Tibial nerve (tissue), 4 donors: ENCODE measurements at regions not wholly inside any gene's neighbourhood (a gene's known extent, or its start where the extent isn't known, plus 50 kb on each side); places are given as distances from the start of the nearest gene placed in this dataset.

Experiments
- CTCF ChIP-seq, 5 experiments: fragments of 200-600 bp in 3 of 5; fragments of 450-650 bp in 2 of 5; sonication (generic) in 3 of 5; IDR thresholded peaks; one replicate each; pipeline ENCODE4 v1.5.1; 2016 to 2019; ENCODE audit warnings: antibody characterized with exemption in 5 of 5, mild to moderate bottlenecking in 3 of 5, moderate library complexity in 2 of 5
- EP300 ChIP-seq, 2 donors: sonication (generic); formaldehyde crosslinking; IDR thresholded peaks; one replicate each; pipeline ENCODE4 v1.6.1; 2017; ENCODE audit warnings: antibody characterized with exemption in 2 of 2, mild to moderate bottlenecking in 1 of 2
- POLR2A ChIP-seq, 2 donors: fragments of 450-650 bp; IDR thresholded peaks; one replicate each; pipeline ENCODE4 v1.6.1; 2017; ENCODE audit warnings: antibody characterized with exemption in 2 of 2, mild to moderate bottlenecking in 2 of 2, moderate library complexity in 2 of 2

DNA sequence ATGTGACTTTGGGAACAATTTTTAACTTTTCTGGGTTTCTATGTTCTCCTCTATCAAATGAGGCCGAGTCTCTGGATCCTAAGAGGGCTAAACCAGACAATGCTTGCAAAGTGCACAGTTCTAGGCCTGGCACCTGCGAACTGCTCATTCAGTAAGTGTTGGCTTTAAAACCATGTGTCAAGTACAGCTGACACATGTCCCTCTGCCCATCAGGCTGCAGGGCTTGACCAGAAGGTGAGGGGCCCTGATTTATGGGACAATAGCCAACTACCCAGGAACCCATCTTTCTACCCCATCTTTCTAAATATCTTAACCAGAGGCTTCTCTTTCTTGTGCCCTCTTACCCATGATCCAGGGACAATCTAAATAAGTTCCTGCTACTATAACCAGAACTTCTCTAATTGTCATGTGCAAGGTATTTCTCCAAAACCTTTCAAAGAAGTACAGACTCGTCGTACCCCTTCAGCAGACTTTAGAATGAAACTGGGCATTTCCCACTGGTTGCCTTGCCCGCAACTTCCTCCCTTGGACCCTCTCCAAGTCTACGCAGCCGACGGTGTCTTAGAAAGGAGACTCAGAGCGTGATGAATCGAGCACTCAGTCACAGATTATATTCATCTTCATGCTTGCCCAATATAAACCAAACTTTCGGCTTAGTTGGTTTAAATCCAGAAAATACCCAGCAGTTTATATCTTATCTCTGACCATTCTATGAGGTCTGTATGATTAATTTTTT lies 69.8 kb upstream of the STEAP1B start:
- TF ChIP-seq CTCF (IDR thresholded peaks at IDR 0.05) = no peak
- no peak for TF ChIP-seq EP300 (IDR thresholded peaks at IDR 0.05)
- no peak for TF ChIP-seq POLR2A (IDR thresholded peaks at IDR 0.05)
